HG03432 (cell line): ENCODE measurements at regions not wholly inside any gene's neighbourhood (a gene's known extent, or its start where the extent isn't known, plus 50 kb on each side); places are given as distances from the start of the nearest gene placed in this dataset.
"Not testable (repeated sequence)": the region's sequence is repeated elsewhere in the genome, so short reads cannot be mapped to it uniquely, and the experiment has no call there.

Source experiments
- ATAC-seq: cut with Tn5 transposase; IDR thresholded peaks from one replicate; pipeline ENCODE4 v1.9.1; 2021; ENCODE audit warnings: mild to moderate bottlenecking, moderate library complexity; ENCODE audit not compliant: unreplicated experiment

GRCh38 chr15:19944261-19944888, 597.2 kb downstream of the GOLGA6L6 start:
- ATAC-seq, result no peak

- ATAC-seq, result no peak
Measured at GRCh38 chr15:19943515-19943914, 598.1 kb downstream of the GOLGA6L6 start.

GRCh38 chr15:19903281-19903680, 638.3 kb downstream of the GOLGA6L6 start:
- ATAC-seq, result not testable (repeated sequence)

DNA sequence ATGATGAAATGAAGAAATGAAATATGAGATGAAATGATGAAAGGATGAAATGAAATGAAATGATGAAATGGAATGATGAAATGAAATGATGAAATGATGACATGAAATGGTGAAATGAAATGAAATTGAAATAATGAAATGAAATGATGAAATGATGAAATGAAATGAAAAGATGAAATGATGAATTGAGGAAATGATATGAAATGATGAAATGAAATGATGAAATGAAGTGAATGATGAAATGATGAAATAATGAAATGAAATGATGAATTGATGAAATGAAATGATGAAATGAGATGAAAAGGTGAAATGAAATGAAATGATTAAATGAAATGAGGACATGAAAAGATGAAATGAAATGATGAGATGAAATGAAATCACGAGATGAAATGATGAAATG, 639.2 kb downstream of the GOLGA6L6 start:
- ATAC-seq, result not testable (repeated sequence)

- ATAC-seq, result not testable (repeated sequence)
Measured at GRCh38 chr15:19901414-19901813, 640.2 kb downstream of the GOLGA6L6 start.

DNA sequence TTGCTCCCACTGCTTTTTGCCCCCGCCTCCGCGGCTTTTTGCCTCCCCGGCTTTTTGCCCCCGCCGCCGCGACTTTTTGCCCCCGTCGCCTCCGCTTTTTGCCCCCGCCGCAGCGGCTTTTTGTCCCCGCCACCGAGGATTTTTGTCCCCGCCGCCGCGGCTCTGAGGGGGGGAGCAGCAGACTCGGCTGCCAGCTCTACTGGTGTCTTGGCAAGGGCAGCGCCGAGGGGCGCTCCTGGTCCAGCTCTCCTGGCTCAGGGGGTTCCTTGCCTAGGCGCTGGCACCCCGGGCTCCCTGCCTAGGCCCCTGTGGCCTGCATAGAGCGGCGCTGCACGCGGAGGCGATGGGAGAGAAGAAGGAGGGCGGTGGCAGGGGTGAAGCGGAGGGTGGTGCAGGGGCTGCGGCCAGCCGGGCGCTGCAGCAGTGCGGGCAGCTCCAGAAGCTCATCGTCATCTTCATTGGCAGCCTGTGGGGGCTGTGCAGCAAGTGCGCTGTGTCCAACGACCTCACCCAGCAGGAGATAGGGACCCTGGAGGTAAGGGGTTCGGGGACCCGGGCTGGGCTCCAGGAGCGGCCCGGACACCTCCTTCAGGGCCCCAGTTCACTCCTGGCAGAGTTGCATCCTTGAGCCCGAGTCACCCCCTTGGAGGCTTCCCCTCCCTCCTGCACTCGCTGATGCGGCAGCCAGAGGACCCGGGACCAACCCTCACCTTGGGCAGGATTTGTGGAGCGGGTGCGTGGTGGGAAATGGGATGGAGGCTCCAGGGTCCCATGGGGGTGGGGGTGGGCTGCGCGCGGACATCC, 642.4 kb downstream of the GOLGA6L6 start:
- ATAC-seq, result no peak

- ATAC-seq, result not testable (repeated sequence)
Measured at GRCh38 chr15:19888811-19889210, 652.8 kb downstream of the GOLGA6L6 start.

DNA sequence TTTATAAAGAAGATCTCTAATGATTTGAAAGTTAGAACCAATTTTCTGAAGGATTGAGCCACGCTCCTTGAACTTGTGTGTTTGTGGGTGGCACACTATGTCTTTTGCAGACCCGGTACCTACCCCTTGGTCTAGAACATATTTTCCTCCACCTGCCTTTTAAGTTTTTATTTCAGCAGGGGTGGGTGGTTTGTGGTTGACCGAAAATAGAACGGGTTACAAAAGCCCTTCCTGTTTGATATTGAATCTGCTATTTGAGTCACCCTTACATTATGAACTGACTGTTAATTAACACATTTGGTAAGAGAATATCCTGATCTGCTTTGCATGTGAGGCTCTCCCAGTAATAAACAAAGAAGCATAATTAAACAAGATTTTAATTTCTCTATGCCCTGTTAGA, 697.5 kb downstream of the GOLGA6L6 start:
- not testable (repeated sequence) for ATAC-seq
